ENCODE measurements at regions not wholly inside any gene's neighbourhood (a gene's known extent, or its start where the extent isn't known, plus 50 kb on each side); places are given as distances from the start of the nearest gene placed in this dataset.

DNA sequence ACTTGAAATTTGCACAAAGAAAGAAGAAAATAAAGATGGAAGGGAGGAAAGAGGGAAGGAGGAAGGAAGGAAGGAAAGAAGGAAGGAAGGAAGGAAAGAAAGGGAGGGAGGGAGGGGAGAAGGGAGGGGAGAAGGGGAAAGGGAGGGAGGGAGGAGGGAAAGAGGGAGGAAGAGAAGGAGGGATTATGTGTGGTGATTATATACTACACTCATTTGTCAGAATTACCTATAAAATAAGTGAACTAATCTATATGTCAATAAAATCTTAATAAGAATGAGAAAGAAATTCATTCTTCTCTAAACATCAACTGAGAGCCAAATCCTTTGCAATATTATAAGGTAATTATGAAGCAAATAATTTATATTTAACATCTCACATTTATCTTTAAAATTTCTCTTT lies 77.9 kb upstream of the TFAP2D start:
- DNase-seq (ENCODE audit: low spot score): no peak

DNA sequence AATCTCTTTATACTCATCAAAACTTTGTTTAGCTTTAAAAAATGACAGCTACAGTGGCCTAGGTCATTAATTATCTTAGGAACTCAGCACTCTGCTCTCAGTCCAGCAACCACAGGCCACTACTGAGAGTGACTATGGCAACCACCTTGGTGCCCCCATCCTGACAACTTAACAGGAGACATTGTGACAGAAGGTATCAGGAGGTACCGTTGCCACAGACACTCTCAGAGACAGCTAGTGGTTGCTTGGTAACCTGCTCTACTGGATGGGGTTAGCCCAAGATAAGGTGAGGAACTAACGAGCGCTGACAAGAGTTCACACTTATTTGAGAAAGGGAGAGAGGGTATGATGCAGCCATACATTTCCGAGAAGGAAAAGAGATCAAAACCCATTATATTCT lies 76.1 kb upstream of the TFAP2D start:
- DNase-seq (ENCODE audit: low spot score): no peak

DNA sequence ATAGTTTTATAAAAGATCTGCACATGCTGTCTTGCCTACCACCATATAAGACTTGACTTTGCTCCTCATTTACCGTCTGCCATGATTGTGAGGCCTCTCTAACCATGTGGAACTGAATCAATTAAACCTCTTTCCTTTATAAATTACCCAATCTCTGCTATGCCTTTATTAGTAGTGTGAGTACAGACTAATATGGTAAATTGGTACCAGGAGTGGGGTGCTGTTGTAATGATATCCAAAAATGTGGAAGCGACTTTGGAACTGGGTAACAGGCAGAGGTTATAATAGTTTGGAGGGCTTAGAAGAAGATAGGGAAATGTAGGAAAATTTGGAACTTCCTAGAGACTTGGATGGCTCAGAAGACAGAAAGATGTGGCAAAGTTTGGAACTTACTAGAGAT lies 64.2 kb upstream of the TFAP2D start:
- no peak for DNase-seq (ENCODE audit: low spot score)

DNA sequence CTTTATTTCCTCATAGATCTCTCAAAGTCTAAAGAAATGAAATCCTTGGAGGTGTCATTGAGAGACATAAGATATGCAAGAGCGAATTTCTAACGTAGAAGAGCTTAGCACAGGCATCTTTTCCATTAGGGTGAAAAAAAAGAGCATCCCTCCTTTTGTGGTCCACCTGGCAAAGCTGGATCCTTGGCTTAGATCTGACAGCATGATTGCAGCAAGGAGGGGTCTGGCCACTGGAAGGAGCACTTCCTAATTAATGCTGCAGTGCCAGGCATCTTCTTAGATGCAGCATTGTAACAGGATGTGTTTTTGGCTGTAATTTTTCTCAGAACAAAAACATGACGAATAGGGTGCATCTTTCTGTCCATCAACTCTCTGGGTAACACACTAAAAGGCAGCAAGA lies 60.1 kb upstream of the TFAP2D start:
- DNase-seq (ENCODE audit: low spot score): no peak

DNA sequence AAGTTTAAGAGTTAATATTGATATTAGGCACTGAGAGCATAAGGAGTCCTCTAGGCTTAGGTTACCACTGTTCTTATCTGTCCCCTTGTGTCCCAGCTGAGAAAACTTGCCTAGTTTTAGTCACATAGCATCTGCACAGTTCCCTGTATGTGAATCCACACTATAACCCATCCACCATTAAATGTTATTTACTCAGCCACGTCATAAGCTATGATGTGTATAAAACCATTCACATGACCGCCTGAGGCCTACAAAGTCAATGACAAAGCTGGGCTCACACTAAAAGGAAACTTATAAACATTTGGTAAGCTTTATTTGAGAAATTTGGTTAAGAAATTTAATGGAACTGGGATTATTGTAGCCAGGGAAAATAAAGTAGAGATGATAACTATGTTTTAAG lies 59.2 kb upstream of the TFAP2D start:
- DNase-seq (ENCODE audit: low spot score): no peak

DNA sequence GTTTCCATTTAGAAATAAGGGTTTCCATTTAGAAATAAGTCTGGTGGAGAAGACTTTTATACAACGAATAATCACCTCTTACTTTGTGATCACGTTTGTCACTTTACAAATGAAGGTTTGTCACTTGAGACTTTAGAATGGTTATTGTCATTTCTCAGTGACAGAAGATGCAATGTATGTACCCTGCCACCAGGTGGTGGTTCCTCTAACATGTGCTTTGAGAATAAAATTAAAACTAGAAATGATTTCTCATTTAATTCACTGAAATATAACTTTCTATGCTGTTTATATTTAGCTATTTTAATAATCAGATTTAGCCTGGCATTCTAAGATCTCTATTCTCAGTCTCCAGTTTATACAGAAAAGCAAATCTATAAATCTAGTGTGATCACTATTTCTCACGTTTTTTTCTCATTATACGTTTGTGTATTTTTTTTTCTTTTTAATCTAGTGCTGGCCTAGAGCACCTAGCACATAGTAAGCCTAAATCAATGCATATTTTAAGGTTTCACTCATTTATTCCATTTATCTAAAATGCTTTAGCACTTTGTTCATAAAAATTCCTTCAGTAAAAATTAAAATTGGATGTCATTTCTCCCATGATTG lies 57.4 kb upstream of the TFAP2D start:
- DNase-seq (ENCODE audit: low spot score): peak; percentile 11

DNA sequence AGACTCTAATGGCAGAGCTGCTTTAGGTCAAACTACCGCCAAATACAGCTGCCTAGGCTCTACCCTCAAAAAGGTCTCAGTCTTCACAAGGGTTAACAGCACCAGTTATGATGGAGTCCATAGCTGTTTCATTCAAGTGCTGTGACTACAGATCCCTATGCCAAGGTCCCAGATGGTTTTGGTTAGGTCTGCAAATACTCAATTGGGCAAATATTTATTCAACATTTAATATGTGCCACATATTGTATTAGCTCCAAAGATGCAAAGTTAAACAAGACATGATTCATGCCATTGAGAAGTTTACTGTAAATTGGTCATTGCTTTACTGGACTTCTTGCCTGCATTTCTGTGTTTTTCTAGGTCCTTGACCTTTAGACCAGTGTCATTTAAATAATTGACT lies 55.8 kb upstream of the TFAP2D start:
- no peak for DNase-seq (ENCODE audit: low spot score)

DNA sequence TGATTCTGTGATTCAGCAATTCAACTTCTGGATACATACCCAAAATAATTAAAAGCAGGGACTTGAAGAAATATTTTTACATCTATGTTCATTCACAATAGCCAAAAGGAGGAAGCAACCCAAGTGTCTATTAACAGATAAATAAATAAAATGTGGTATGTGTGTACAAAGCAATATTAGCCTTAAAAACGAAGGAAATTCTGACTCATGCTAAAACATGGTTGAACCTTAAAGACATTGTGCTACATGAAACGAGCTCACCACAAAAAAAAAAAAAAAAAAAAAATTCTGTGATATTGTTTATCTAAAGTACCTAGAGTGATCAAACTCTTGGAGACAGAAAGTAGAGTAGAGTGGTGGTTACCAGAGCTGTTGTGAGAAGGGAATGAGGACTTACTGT lies 54.8 kb upstream of the TFAP2D start:
- DNase-seq (ENCODE audit: low spot score): no peak

DNA sequence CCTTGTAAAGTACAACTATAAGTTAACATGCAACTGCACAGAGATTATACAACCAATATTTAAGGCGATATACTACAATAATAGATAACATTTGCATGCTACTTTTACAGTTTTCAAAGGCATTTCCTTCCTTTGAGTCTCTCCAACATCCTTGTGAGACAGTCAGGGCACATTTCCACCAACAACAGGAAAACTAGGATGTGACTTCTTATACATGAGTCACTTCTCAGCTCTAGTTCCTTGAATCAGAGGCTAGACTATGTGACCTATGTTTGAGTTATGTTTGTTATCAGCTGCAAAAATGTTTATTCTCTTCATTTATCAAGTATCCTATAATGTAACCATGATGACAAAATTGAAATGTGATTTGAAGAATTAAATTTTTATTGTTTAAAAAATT lies 51.7 kb upstream of the TFAP2D start:
- no peak for DNase-seq (ENCODE audit: low spot score)
